Stimulated activated CD4-positive, alpha-beta T cell treated with anti-CD3 and anti-CD28 coated beads, Interleukin-4, amount 100 ng/mL, for 1 hour (primary cell): ENCODE measurements at regions not wholly inside any gene's neighbourhood (a gene's known extent, or its start where the extent isn't known, plus 50 kb on each side); places are given as distances from the start of the nearest gene placed in this dataset.
A peak's percentile ranks its signal among the peaks of the same experiment; 100 is the strongest.

Experiments
- DNase-seq: peaks from one replicate; pipeline ENCODE4 v3.0.0-alpha.2; 2020

DNA sequence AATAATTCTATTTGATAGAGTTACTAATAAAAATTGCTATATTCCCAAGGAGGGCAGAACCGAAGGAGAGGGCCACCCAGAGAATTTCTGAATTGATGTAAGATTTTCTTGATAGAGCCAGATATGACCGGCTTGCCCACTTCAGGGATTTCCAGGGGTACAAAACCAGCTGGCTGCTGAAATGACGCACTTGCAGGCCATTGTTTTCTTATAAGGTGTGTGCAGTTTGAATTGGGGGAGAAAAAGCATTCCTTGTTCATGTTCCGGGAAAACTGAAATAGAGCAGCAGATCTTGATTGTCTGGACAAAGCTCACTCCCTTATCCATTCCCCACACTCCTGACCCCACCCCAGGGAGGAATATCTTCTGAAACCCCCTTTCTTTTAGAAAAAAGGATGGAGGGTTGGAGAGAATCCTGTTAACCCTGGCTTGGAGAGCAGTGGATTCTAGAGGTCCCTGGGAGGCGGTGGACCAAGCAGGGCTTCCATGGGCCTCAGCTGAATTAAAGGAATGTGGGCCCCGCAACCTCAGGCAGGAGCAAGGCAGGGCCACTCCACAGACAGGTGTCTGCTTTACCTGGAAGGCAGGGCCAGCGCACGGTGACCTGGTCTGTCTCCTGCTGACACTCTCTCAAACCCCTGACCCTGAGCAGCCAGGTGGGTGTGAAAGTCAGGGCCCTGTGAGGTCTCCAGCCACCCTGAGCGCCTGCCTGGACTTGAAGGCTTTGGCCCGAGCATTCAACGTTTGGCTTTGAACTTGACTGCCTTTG, 96.4 kb downstream of the TMEM170B start:
- DNase-seq: no peak

DNA sequence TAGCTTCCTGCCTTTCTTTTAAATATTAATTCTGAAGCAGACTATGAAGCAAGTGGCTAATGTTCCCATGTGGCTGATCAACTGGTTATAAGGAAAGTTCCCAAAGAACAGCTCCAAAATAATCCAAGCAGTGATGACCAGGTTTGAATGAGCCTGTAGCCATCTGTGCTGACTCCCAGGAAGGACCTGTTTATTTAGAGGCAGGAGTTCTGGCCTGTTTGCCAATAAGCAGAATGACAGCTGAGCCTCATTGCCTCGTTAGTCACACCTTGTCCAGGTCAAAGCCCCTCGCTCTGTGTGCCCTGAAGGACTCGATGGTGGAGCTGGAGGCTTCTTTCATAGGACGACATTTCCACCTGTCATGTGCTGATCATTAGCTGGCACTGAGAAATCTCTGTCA, 97.4 kb downstream of the TMEM170B start:
- DNase-seq: no peak

DNA sequence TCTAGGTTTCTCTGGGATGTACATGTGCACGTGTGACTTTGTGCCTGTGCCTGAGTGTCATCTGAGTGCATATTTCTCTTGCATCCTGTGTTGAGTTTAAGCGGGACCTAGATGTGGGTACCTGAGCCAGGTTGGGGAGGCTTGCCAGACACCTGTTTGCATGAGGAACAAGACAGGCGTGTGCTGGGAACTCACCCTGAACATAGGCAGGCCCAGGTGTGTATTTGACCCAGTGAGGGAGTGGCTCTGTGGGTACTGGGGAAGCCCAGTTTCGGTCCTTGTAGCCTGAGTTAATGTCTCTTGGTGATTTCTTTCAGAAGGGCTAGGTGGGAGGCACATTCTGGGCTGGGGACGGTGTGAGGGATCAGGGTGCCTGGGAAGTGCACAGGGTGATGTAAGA, 98.6 kb downstream of the TMEM170B start:
- no peak for DNase-seq

DNA sequence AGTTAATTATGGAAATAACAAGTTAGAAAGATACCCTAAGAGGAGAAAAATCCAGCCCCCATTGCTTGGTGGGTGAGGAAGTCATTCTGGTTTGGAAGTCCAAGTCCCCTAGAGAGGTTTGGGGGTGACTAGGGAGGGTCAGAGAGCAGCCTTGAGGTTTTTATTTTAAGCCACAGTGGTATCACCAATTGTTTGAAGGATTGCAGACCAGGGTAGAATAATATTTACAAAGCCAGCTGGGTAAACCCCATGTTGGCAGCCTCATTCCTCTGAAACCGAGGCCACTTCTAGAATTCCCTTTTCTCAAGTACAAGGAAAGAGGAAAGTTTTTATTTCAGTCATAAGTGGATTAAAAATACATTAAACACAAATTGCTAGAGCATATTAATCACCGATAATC, 99.7 kb downstream of the TMEM170B start:
- DNase-seq: no peak

DNA sequence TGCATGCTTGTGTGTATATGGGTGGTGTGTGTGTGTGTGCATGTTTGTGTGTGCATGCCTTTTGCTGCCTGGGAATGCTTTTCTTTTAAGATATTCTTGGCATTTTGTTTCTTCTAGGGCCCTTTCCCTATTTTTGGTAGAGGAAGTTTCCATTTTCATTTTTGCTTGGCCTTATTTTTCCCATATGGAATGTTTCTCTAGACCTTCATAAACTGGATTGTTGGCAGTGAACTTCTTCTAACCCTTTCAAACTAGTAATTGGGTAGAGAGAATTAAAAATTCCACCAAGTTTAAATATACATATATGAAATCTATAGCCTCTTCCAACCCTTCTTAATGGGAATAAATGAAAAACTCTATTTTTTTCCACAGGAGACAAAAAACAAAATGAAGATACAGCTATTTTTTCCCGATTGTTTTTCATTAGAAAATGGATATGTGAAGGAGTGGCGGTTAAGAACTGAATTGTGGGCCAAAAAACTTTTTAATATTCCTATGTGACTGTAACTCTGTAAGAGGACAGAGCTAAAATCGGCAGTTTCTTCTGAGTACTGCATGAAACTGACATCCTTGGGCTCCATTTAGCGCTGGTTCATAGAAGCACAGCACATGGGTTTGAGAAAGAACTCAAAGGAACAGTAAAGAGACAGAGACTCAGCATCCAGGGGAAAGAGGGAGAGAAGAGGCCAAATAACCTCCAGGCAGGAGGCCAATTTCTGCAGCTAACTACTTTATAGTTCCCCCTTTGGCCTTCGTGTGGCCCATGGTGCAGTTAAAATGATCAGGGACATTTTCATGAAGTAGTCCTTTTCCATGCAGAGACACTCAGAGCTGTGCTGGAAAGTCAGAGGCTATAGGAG, 102.1 kb downstream of the TMEM170B start:
- no peak for DNase-seq

DNA sequence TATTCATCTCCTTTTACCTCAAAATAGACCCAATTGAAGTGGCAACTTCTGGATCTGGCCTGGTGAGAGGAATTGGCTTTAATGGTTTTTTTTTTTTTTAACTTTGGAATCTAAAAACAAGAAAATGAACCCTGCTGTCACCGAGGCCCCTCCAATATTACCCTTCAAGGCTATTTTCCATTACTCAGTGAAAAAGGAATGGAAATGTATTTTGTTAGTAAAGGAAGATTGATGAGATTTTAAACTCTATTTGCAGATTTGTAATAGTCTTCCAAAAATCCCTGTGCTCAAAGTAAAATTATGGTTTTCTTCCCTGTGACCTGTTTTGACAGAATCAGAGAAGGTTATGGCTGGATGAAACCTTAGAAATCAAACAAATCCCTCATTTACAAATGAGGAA, 102.9 kb downstream of the TMEM170B start:
- no peak for DNase-seq

DNA sequence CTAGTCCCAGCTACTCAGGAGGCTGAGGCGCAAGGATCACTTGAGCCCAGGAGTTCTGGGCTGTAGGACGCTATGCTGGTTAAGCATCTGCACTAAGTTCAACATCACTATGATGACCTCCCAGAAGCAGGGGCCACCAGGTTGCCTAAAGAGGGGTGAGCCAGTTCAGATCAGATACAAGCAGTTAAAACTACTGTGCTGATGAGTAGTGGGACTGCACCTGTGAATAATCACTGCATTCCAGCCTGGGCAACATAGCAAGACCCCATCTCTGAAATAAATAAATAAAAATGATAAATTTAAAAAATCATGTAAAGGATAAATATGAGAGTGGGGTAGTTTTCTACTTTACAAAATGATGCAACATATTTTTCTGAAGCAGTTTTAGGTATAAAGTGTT, 106.5 kb downstream of the TMEM170B start:
- no peak for DNase-seq

DNA sequence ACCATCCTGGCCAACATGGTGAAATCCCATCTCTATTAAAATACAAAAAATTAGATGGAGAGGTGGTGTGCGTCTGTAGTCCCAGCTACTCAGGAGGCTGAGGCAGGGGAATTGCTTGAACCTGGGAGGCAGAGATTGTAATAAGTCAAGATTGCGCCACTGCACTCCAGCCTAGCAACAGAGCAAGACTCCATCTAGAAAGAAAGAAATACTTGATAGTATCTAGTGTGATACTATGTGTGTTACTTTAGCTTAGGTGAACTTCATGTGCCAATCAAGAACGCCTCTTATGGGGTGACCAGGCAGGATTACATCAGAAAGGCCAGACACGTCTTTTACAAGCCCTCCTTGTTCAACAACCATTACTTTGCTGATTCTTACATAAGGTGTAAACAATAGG, 107.1 kb downstream of the TMEM170B start:
- DNase-seq: no peak

DNA sequence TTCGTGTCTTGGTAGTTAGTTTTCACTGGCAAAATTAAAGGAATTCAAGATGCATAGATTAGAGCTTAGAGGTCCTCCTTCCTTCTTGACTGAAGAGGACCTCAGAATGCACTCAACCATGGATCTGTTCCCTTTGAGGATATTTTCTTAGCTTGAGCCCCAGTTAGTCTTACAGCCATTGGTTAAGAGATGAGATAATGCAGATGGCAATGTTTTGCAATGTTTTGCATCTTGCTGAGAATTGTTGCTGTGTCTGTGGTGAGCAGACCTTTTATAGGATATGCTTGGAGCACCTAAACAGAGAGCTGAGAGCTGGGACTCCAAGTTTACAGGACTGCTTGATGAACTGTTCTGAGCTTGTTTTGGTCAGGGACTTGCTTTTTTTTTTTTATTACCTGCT, 107.5 kb downstream of the TMEM170B start:
- DNase-seq: no peak

DNA sequence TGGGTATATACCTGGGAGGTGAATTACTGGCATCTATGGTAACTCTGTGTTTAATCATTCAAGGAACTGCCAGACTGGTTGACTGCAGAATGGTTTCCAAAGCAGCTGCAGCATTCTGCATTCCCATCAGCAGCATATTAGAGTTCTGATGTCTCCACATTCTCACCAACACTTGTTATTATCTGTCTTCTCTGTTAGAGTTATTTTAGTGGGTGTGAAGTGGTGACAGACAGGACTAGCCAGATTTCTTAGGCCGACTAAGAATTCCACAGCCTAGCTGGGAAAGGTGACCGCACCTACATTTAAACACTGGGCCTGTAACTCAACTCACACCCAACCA, 110.9 kb downstream of the TMEM170B start:
- no peak for DNase-seq

DNA sequence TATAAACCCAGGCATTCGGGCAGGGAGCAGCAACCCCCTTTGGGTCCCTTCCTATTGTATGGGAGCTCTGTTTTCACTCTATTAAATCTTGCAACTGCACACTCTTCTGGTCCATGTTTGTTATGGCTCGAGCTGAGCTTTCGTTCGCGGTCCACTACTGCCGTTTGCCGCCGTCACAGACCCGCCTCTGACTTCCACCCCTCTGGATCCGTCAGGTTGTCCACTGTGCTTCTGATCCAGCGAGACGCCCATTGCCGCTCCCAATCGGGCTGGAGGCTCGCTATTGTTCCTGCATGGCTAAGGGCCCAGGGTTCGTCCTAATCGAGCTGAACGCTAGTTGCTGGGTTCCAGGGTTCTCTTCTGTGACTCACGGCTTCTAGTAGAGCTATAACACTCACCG, 111.3 kb downstream of the TMEM170B start:
- no peak for DNase-seq

DNA sequence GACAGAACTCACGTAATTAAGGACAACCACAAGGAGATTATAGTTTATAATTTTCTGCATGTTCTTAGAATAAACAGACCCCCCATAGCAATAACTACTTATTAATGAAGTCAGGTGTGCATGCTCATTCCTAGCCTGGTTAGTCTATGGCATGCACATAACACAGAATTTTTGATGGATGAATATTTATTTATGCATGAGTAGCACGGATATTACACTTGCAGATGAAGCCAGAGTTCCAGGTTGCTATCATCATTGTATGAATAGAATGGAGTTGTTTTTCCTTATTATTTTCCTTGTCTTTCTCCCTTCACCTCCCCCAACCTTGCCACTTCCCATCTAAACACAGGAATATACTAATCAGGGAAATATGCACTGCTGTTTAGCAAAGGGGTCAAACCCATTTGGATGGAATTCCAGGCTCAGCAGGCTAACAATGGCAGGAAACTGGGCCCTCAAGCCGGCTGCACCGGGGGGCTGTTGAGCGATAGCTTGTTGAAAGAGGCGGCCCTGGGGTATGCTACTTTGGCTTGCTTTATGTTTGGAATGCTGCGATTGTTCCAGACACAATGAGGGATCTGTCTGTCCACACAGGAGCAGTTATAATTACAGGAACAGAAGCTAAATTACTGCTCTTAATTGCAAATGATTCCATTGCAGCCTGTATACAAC, 112.6 kb downstream of the TMEM170B start:
- no peak for DNase-seq

DNA sequence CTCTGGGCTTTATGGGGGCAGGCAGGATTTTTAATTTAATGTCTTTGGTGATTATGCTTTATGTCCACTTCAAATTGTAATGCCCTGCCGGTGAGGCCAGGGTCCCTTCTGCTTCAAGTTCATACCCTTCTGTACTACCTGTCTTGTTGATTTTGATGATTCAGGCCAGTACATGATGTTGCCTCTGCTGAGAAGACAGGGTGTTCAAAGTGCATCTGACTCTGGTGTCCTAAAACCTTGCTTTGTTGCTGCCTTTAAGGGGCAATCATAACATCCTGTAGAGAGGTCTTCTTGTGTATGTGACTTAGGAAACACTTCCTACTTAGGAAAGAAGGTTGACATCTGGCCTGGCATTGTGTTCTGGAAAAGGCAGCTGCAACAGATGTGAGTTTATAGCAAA, 113.2 kb downstream of the TMEM170B start:
- no peak for DNase-seq

DNA sequence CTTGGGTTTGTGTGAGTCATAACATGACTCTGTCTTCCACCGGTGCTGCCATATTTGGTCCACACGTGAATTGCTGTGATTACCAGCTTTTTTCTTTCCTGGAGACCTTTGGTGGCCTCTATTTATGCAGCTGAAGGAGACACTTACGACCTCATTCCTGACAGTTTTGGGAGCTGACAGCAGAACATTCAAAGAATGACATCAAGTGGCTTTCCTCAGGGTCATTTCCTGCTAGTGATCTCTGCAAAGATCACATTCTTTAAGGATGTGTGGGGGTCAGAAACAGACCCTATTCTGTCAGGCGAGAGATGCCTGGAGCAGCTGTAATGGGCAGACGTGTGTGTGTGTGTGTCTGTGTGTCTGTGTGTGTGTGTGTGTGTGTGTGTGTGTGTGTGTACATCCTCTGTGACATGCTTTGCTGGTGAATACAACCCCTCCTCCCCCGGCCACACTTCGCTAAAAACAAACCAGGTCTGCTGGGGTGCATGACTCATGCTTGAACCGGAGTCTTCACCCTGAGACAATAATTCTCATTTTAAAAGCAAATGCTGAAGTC, 115.6 kb downstream of the TMEM170B start:
- peak; percentile 35 for DNase-seq

DNA sequence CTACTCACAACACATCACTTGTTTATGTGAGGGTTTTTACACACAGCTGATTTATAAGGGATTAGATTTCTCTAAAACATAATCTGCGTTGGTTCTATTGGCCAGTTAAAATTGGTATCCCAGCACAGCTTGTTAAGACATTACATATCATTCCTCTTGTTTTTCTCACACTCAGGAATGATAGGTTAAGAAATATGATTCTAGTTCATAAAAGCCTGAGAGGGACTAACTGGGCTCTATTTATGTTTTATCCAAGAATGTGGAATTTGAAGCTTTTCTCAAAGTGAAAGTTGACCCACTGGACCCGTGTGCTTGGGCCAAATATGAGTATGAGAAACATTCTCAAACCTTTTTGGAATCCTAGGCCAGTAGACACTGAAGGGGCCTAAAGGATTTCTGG, 117.3 kb downstream of the TMEM170B start:
- DNase-seq: no peak

DNA sequence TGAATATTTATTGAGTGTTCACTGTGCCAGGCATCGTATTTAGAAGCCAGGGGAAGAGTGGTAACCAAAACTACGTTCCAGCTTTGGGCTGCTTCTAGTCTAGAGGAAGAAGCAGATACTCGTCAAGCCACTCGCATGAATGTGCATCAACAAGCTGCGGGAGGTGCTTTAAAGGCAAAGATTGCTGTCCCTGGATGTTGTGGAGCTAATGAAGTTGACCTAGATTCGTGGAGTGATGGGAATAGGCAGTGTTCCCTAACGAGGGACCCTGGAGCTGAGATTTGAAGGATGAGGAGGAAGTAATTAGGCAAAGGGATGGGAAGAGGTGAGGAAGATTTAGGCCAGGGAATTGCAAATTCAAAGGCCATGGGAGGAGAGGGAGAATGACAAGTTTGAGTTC, 118.9 kb downstream of the TMEM170B start:
- DNase-seq: no peak

DNA sequence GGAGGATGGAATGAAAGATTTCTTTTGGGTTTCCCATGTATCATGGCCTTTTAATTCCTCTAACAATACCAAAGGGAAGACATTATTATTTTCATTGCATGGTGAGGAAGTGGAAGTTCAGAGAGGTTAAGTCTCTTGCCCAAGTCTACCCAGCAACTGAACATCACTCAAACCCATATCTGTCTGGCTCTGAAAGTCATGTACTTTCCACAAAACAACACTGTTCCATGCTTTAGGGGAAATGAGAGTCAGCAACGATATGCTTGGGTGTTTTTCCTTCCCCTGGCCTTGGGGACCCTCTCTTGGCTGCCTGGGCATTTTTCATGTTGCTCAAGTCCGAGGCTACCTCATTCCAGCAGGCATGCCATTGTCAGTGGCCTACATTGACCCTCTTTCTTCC, 118.8 kb downstream of the ADTRP start:
- no peak for DNase-seq

DNA sequence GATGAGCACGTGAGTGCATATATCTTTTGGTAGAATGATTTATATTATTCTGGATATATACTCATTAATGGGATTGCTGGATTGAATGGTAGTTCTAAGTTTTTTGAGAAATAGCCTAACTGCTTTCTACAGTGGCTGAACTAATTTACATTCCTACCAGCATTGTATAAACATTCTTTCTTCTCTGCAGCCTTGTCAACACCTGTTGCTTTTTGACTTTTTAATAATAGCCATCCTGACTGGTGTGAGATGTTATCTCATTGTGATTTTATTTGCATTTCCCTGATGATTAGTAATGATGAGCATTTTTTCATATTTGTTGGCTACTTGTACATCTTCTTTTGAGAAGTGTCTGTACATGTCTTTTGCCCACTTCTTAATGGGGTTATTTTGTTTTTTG, 116.3 kb downstream of the ADTRP start:
- no peak for DNase-seq

DNA sequence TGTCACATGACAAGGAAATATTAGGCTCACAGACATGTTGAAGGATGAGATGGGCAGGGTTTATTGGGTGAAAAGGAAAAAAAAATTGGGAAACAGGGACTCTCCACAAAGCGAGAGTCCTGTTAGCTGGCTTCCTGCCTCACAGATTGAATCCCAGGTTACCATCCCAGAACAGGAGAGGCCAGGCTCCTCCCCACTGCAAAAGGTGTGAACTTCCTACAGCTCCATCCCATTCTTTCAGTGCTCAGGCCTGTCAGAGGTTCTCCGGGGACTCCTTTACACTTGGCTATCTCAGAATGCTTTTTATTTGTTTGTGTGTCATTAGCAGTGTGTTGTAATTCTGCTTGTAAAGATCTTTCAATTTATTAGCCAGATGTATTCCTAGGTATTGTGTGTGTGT, 115.1 kb downstream of the ADTRP start:
- no peak for DNase-seq
